GM12875 (cell line): ENCODE measurements at regions not wholly inside any gene's neighbourhood (a gene's known extent, or its start where the extent isn't known, plus 50 kb on each side); places are given as distances from the start of the nearest gene placed in this dataset.

Source experiments
- H3K4me3 ChIP-seq: one replicate; pipeline ENCODE4 v1.5.1; 2011; ENCODE audit warnings: low read depth, low read length, control low read depth
- TF ChIP-seq, protein P1 (sequence below): IDR thresholded peaks from 2 replicates; pipeline ENCODE4 v1.5.1; 2011; ENCODE audit warnings: low read depth, mild to moderate bottlenecking, control low read depth, inconsistent platforms, low read length, moderate library complexity, borderline replicate concordance; ENCODE audit not compliant: insufficient read depth

GRCh38 chr4:159828687-159829086, 725.8 kb downstream of the RAPGEF2 start:
- H3K4me3 ChIP-seq: no peak overlapping the region
- TF ChIP-seq, protein P1, sequence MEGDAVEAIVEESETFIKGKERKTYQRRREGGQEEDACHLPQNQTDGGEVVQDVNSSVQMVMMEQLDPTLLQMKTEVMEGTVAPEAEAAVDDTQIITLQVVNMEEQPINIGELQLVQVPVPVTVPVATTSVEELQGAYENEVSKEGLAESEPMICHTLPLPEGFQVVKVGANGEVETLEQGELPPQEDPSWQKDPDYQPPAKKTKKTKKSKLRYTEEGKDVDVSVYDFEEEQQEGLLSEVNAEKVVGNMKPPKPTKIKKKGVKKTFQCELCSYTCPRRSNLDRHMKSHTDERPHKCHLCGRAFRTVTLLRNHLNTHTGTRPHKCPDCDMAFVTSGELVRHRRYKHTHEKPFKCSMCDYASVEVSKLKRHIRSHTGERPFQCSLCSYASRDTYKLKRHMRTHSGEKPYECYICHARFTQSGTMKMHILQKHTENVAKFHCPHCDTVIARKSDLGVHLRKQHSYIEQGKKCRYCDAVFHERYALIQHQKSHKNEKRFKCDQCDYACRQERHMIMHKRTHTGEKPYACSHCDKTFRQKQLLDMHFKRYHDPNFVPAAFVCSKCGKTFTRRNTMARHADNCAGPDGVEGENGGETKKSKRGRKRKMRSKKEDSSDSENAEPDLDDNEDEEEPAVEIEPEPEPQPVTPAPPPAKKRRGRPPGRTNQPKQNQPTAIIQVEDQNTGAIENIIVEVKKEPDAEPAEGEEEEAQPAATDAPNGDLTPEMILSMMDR: no peak

DNA sequence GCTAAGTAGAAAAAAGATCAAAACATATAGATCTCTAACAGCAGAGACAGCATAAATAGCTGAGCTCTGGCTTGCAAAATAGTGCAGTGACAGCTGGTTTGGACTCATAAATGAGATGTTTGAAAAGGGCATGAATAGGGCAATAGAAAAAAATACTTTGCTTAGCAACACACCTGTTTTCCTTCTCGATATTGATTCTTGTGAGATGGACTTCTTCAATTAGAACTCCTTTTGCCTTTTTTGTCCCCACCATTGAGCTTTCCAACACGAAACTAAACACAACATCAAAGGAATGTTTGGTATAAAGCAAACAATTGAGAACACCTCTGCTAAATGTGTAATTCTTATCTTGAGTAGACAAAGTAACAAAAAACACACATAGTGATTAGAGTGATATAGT, 726.3 kb downstream of the RAPGEF2 start:
- H3K4me3 ChIP-seq: no peak overlapping the region
- TF ChIP-seq, protein P1: no peak

GRCh38 chr4:159837071-159837470, 734.2 kb downstream of the RAPGEF2 start:
- TF ChIP-seq, protein P1: no peak
- no peak overlapping the region for H3K4me3 ChIP-seq

GRCh38 chr4:159855731-159856130, 752.9 kb downstream of the RAPGEF2 start:
- TF ChIP-seq, protein P1: no peak
- H3K4me3 ChIP-seq: no peak overlapping the region

DNA sequence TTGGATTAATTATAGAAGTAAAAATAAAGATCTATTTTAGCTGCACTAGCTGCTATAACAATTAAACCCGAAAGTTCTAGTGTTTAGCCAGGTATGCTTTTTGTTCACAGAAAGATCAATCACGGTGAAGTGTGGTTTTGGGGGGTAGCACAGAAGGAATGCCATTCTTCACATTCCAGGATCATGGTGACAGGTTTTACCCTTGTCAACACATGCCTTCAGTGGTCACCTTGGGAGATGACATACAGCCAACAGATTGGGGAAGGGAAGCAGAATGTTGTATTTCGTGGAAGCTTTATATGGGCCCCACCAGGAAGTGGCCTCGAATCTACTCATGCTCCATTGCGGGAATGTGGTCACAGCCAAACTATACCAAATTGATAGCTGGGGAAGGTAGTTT, 753.6 kb downstream of the RAPGEF2 start:
- TF ChIP-seq, protein P1: no peak
- H3K4me3 ChIP-seq: no peak overlapping the region

GRCh38 chr4:159859656-159860148, 756.8 kb downstream of the RAPGEF2 start:
- H3K4me3 ChIP-seq: no peak overlapping the region
- TF ChIP-seq, protein P1: no peak

DNA sequence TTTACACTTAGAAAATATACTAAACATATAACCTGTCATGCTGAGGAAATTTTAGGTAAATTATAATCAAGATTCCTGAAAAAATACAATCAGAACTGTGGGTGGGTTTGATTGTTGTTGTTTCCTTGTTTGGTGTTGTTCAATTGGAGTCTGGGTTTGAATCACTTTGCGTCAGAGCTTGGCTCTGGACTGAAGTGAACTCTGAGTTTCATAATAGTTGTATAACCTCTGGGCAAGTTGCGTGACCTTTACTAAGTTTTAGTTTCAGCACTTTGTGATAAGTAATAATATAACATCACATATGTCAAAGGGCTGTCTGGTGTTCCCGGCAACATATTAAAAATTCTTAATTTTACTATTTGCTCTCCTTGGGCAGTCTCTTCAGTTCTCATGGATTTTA, 758.1 kb downstream of the RAPGEF2 start:
- no peak overlapping the region for H3K4me3 ChIP-seq
- TF ChIP-seq, protein P1: no peak
